ENCODE measurements at regions not wholly inside any gene's neighbourhood (a gene's known extent, or its start where the extent isn't known, plus 50 kb on each side); places are given as distances from the start of the nearest gene placed in this dataset.

DNA sequence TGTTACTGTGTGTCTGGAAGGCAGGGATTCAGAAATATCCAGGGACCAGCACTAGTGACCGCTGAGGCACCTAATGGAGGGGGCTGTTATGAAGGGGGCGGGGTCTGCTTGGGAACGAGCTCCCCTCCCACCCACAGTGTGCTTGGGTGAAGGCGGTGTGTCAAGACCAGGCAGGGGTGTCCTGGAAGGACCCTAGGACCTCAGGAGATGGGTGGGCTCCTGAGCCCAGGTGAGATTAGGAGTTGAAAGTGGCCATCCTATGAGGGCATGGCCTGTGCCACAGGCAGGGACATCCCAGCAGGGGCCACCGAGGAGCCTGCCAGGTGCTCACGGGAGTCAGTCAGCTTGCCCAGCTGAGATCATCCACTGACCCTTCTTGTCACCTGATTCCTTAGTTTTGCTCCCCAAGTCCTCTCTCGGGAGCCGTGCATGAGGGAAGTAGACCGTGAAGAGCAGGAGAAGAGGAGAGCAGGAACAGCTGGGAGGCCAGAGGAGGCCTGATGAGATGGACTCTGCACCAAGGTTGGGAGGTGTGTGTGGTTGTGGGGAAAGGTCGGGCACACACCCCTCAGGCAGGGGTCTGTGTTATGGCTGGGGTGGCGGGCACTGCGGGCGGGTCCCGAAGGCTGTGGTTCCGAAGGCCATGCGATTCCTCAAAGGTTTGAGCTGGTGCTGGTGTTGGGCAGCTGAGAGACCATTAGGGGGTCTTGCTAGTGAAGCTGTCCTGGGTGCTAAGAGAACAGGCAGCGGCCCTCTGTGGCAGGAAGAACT lies 180.9 kb upstream of the HS6ST1 start:
- Histone ChIP-seq H3K36me3 (ENCODE audit: insufficient read depth, low read length) (no peaks in the 10 kb centered on the region), H3K9me3 (ENCODE audit: control insufficient read depth in 1 of 2, insufficient read depth in 1 of 2, low read length in 2 of 2) (peaks cover 0 to 4% of the 10 kb centered on the region in 2 experiments), H3K4me1 (ENCODE audit: insufficient read depth, low read length) (no peaks in the 10 kb centered on the region), H3K4me3 (ENCODE audit: low read length) (no peak overlapping the region), H3K27ac (ENCODE audit: low read depth in 1 of 2, low read length in 2 of 2) (no peak overlapping the region), H3K27me3 (ENCODE audit: control insufficient read depth in 1 of 2, insufficient read depth in 2 of 2, low read length in 2 of 2) (no peaks in the 10 kb centered on the region)
- DNase-seq (no peak), ATAC-seq (ENCODE audit: poor library complexity) (no peak)
- Mint-ChIP-seq H3K4me3 (no peak overlapping the region), H3K27me3 (no peaks in the 10 kb centered on the region), H3K36me3 (ENCODE audit: low read depth) (no peaks in the 10 kb centered on the region), H3K27ac (no peak overlapping the region), H3K9me3 (no peaks in the 10 kb centered on the region), H3K4me1 (ENCODE audit: low read depth) (no peaks in the 10 kb centered on the region)
- ChIA-PET POLR2A (no interaction called here), CTCF (no interaction called here)
- intact Hi-C loops (cut with DNase I, micrococcal nuclease): no loop called here
- TF ChIP-seq, protein P1, sequence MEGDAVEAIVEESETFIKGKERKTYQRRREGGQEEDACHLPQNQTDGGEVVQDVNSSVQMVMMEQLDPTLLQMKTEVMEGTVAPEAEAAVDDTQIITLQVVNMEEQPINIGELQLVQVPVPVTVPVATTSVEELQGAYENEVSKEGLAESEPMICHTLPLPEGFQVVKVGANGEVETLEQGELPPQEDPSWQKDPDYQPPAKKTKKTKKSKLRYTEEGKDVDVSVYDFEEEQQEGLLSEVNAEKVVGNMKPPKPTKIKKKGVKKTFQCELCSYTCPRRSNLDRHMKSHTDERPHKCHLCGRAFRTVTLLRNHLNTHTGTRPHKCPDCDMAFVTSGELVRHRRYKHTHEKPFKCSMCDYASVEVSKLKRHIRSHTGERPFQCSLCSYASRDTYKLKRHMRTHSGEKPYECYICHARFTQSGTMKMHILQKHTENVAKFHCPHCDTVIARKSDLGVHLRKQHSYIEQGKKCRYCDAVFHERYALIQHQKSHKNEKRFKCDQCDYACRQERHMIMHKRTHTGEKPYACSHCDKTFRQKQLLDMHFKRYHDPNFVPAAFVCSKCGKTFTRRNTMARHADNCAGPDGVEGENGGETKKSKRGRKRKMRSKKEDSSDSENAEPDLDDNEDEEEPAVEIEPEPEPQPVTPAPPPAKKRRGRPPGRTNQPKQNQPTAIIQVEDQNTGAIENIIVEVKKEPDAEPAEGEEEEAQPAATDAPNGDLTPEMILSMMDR (IDR thresholded peaks at IDR 0.05): no peak

DNA sequence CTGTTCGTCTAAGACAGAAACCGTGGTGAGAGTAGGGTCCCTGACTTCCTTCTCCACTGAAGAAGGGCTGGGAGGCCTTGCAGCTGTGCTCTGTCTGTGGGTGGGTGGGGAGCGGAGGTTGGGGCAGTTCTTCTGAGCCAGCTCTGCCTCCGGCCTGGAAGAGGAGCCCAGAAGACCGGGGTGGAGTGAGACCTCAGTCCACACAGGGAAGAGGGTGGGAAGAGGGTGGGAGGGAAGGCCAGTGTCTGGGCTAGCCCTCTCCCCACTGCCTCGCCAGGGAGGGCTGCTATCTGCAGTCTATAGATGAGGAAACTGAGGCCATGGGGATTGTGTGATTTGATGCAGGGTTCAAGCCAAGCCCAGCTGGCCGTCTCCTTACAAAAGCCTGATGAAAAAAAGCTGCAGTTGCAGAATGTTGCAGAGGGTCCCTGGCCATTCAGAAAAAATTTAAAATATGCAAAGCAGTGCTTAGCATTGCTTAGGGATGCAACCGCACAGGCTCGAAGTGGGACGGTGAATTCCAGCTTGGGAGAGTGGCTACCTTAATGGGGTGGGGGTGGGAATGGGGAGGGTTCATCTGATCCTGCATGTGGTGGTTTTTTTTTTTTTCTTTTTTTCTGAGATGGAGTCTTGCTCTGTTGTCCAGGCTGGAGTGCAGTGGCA lies 181.6 kb upstream of the HS6ST1 start:
- Histone ChIP-seq H3K27me3 (ENCODE audit: control insufficient read depth in 1 of 2, insufficient read depth in 2 of 2, low read length in 2 of 2) (no peaks in the 10 kb centered on the region), H3K27ac (ENCODE audit: low read depth in 1 of 2, low read length in 2 of 2) (no peak overlapping the region), H3K36me3 (ENCODE audit: insufficient read depth, low read length) (no peaks in the 10 kb centered on the region), H3K4me3 (ENCODE audit: low read length) (no peak overlapping the region), H3K4me1 (ENCODE audit: insufficient read depth, low read length) (no peaks in the 10 kb centered on the region), H3K9me3 (ENCODE audit: control insufficient read depth in 1 of 2, insufficient read depth in 1 of 2, low read length in 2 of 2) (no peaks in the 10 kb centered on the region)
- no peak overlapping the region for H3K27ac Mint-ChIP-seq
- no peaks in the 10 kb centered on the region for H3K9me3 Mint-ChIP-seq
- CTCF ChIA-PET: no interaction called here
- no peaks in the 10 kb centered on the region for H3K4me1 Mint-ChIP-seq (ENCODE audit: low read depth)
- DNase-seq (no peak), ATAC-seq (ENCODE audit: poor library complexity) (no peak)
- POLR2A ChIA-PET: no interaction called here
- intact Hi-C loops (cut with DNase I, micrococcal nuclease): no loop called here
- H3K36me3 Mint-ChIP-seq (ENCODE audit: low read depth): no peaks in the 10 kb centered on the region
- no peak overlapping the region for H3K4me3 Mint-ChIP-seq
- TF ChIP-seq, protein P1 (IDR thresholded peaks at IDR 0.05): no peak
- no peaks in the 10 kb centered on the region for H3K27me3 Mint-ChIP-seq

DNA sequence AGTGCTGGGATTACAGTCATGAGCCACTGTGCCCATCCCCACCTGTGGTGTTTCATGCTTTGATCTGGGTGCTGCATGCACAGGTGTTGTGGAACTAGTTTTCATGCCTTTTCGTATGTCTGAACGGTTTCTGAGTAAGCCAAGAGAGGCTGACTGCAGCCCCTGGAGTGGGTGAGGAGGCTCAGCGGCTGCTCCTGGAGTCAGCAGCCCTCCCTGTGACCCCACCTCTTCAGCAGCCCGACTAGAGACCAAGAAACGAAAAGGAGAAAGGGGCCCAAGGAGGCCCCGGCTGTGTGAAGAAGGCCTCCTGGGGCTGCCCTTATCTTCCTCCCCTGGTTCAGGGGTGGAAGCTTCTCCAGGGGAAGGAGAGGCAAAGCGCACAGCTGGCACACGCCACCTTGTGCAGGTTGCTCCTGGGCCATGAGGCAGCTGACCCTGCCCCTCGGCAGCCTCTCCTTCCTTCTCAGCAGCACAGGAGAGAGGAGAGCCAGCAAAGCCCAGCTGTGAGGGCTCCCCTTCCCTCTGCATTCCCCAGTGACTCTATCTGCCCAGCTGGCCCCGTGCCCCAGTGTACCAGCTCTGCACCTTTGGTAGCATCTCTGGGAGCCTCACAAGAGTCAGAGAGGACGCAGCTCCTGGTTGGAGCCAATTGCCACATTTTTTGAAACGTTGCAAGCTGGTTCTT lies 182.5 kb upstream of the HS6ST1 start:
- POLR2A ChIA-PET: no interaction called here
- Histone ChIP-seq H3K9me3 (ENCODE audit: control insufficient read depth in 1 of 2, insufficient read depth in 1 of 2, low read length in 2 of 2) (no peaks in the 10 kb centered on the region), H3K4me1 (ENCODE audit: insufficient read depth, low read length) (no peaks in the 10 kb centered on the region), H3K27me3 (ENCODE audit: control insufficient read depth in 1 of 2, insufficient read depth in 2 of 2, low read length in 2 of 2) (no peaks in the 10 kb centered on the region), H3K36me3 (ENCODE audit: insufficient read depth, low read length) (no peaks in the 10 kb centered on the region), H3K27ac (ENCODE audit: low read depth in 1 of 2, low read length in 2 of 2) (no peak overlapping the region), H3K4me3 (ENCODE audit: low read length) (no peak overlapping the region)
- no peak for ATAC-seq (ENCODE audit: poor library complexity)
- no peak overlapping the region for H3K27ac Mint-ChIP-seq
- intact Hi-C loops (cut with DNase I, micrococcal nuclease): no loop called here
- H3K4me1 Mint-ChIP-seq (ENCODE audit: low read depth): no peaks in the 10 kb centered on the region
- H3K27me3 Mint-ChIP-seq: no peaks in the 10 kb centered on the region
- H3K36me3 Mint-ChIP-seq (ENCODE audit: low read depth): no peaks in the 10 kb centered on the region
- no peak for DNase-seq
- CTCF ChIA-PET: no interaction called here
- no peak overlapping the region for H3K4me3 Mint-ChIP-seq
- TF ChIP-seq, protein P1 (IDR thresholded peaks at IDR 0.05): no peak
- no peaks in the 10 kb centered on the region for H3K9me3 Mint-ChIP-seq

All from CD4-positive, alpha-beta T cell (primary cell).